ENCODE measurements at regions not wholly inside any gene's neighbourhood (a gene's known extent, or its start where the extent isn't known, plus 50 kb on each side); places are given as distances from the start of the nearest gene placed in this dataset.
"Not testable (repeated sequence)": the region's sequence is repeated elsewhere in the genome, so short reads cannot be mapped to it uniquely, and the experiment has no call there.

GRCh38 chr2:11899264-11899818 lies 152.9 kb downstream of the LPIN1 start:
- no peak for TF ChIP-seq CTCF (conservative IDR thresholded peaks at IDR 0.05; ENCODE audit: low read length)
- TF ChIP-seq EZH2phosphoT487 (IDR thresholded peaks at IDR 0.05; ENCODE audit: borderline replicate concordance, low read depth, low read length), result no peak
- H3K79me2 ChIP-seq (ENCODE audit: insufficient read depth, low read depth, low read length), result no peaks in the 10 kb centered on the region
- no peak for DNase-seq (ENCODE audit: low spot score)
- no peak overlapping the region for H3K4me3 ChIP-seq (ENCODE audit: low read depth, low read length, poor library complexity, severe bottlenecking)
- ChIA-PET POLR2A (no interaction called here), CTCF (ENCODE audit: unreplicated experiment) (interaction anchor here (0.6 kb wide), 1 partner anchor 270 kb away, joined by 3 read pairs; no protein-coding TSS in a partner anchor)
- no peaks in the 10 kb centered on the region for H3K36me3 ChIP-seq (ENCODE audit: insufficient read depth, low read length)
- no peaks in the 10 kb centered on the region for H3K9me3 ChIP-seq (ENCODE audit: low read length)
- no peaks in the 10 kb centered on the region for H3K9me2 ChIP-seq (ENCODE audit: insufficient read depth, low read length)
- H3K27ac ChIP-seq (ENCODE audit: low read depth, low read length, poor library complexity, severe bottlenecking), result no peak overlapping the region
- BruUV-seq (replicated peaks), result no TSS peak
- no peak overlapping the region for H2AFZ ChIP-seq (ENCODE audit: low read length)
- peaks cover 5% of the 10 kb centered on the region for H3K4me1 ChIP-seq (ENCODE audit: insufficient read depth, low read length, poor library complexity, severe bottlenecking)
- intact Hi-C loops (cut with micrococcal nuclease; ENCODE audit: unreplicated experiment), result no loop called here
- no peaks in the 10 kb centered on the region for H4K20me1 ChIP-seq (ENCODE audit: insufficient read depth, low read length)
- no peak overlapping the region for H3K4me2 ChIP-seq (ENCODE audit: low read length)

GRCh38 chr2:11900891-11901290 lies 154.5 kb downstream of the LPIN1 start:
- DNase-seq (ENCODE audit: low spot score); CTCF ChIA-PET (ENCODE audit: unreplicated experiment); H3K9me3 ChIP-seq (ENCODE audit: low read length); BruUV-seq (replicated peaks); H3K4me3 ChIP-seq (ENCODE audit: low read depth, low read length, poor library complexity, severe bottlenecking); H3K27ac ChIP-seq (ENCODE audit: low read depth, low read length, poor library complexity, severe bottlenecking); H3K36me3 ChIP-seq (ENCODE audit: insufficient read depth, low read length); H3K79me2 ChIP-seq (ENCODE audit: insufficient read depth, low read depth, low read length); H2AFZ ChIP-seq (ENCODE audit: low read length); H3K9me2 ChIP-seq (ENCODE audit: insufficient read depth, low read length); H4K20me1 ChIP-seq (ENCODE audit: insufficient read depth, low read length); intact Hi-C loops (cut with micrococcal nuclease; ENCODE audit: unreplicated experiment); H3K4me2 ChIP-seq (ENCODE audit: low read length): not testable (repeated sequence)
- POLR2A ChIA-PET, result interaction anchor here (0.6 to 1.2 kb wide), 3 partner anchors 15 to 195 kb away, joined by 3 to 7 read pairs (median 3); no protein-coding TSS in a partner anchor
- peaks cover 15% of the 10 kb centered on the region for H3K4me1 ChIP-seq (ENCODE audit: insufficient read depth, low read length, poor library complexity, severe bottlenecking)

DNA sequence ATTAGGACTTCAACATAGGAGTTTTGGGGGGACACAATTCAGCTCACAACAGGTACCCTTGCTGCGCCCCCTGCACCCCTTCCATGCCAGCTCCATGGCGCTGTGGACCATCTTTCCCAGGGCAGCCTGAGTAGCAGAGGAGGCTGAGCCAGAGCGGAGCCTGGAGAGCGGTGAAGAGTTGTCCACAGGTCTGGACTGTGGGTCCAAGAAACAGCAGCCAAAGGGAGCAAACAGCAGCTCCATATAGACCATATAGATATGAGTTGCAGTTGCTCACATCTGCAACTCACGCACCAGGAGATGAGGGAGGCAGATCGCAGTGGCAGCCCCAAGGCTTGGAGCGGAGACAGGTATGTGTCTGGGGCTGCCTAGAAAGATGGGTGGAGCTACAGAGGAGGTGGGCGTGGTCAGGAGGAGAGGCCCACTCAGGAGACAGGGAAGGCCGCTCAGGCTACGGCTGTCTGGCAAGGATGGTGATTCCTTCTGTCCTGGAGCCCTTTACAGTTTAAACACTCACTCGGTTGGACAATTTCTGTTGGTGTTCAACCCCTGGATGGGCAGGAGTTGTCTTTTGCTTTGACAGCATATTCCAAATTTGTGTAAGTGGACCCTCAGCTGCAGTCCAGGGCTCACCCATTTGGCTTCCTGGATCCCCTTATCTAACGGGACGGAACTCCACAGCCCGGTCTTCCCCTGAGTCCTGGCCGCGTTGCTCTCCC lies 155.1 kb downstream of the LPIN1 start:
- Histone ChIP-seq H4K20me1 (ENCODE audit: insufficient read depth, low read length) (no peaks in the 10 kb centered on the region), H3K27ac (ENCODE audit: low read depth, low read length, poor library complexity, severe bottlenecking) (no peak overlapping the region), H3K4me1 (ENCODE audit: insufficient read depth, low read length, poor library complexity, severe bottlenecking) (peaks cover 15% of the 10 kb centered on the region), H3K9me2 (ENCODE audit: insufficient read depth, low read length) (no peaks in the 10 kb centered on the region), H3K9me3 (ENCODE audit: low read length) (no peaks in the 10 kb centered on the region), H3K79me2 (ENCODE audit: insufficient read depth, low read depth, low read length) (no peaks in the 10 kb centered on the region), H3K4me2 (ENCODE audit: low read length) (no peak overlapping the region), H3K36me3 (ENCODE audit: insufficient read depth, low read length) (no peaks in the 10 kb centered on the region), H2AFZ (ENCODE audit: low read length) (no peak overlapping the region), H3K4me3 (ENCODE audit: low read depth, low read length, poor library complexity, severe bottlenecking) (no peak overlapping the region)
- no peak for TF ChIP-seq EZH2phosphoT487 (IDR thresholded peaks at IDR 0.05; ENCODE audit: borderline replicate concordance, low read depth, low read length)
- TF ChIP-seq CTCF (conservative IDR thresholded peaks at IDR 0.05; ENCODE audit: low read length), result no peak
- intact Hi-C loops (cut with micrococcal nuclease; ENCODE audit: unreplicated experiment), result no loop called here
- no TSS peak for BruUV-seq (replicated peaks)
- no peak for DNase-seq (ENCODE audit: low spot score)
- POLR2A ChIA-PET, result interaction anchor here (1.2 kb wide), 1 partner anchor 14 kb away, joined by 3 read pairs; no protein-coding TSS in a partner anchor
- CTCF ChIA-PET (ENCODE audit: unreplicated experiment), result no interaction called here
